ENCODE measurements at regions not wholly inside any gene's neighbourhood (a gene's known extent, or its start where the extent isn't known, plus 50 kb on each side); places are given as distances from the start of the nearest gene placed in this dataset.

DNA sequence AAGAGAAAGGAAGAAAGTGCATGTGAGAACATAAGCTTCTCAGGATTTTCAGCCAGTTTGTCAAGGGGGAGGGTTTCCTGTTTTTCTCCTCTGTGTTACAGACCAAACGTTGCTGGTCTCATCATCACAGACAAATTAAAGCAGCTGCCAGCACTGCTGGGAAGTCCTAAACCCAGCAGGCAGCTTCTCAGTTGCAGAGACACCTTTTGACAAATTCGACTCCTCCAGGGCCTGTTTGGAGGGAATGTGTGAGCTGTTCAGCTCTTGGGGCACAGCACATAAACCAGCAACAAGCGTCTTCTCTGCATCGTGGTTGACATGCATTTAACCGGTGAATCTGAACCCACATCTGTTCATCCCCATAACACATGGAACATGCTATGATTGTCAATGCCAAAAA lies 454.6 kb upstream of the RUNX1 start:
- no peak for TF ChIP-seq HOXA7 (CRISPR knock-in tag; IDR thresholded peaks at IDR 0.05)
- no peak for TF ChIP-seq POLR2A (IDR thresholded peaks at IDR 0.05; ENCODE audit: low read length)
- TF ChIP-seq CHD4 (IDR thresholded peaks at IDR 0.05; ENCODE audit: borderline replicate concordance), result no peak
- TF ChIP-seq ZFP36 (IDR thresholded peaks at IDR 0.05; ENCODE audit: borderline replicate concordance, partially characterized antibody), result no peak
- TF ChIP-seq, protein P1, sequence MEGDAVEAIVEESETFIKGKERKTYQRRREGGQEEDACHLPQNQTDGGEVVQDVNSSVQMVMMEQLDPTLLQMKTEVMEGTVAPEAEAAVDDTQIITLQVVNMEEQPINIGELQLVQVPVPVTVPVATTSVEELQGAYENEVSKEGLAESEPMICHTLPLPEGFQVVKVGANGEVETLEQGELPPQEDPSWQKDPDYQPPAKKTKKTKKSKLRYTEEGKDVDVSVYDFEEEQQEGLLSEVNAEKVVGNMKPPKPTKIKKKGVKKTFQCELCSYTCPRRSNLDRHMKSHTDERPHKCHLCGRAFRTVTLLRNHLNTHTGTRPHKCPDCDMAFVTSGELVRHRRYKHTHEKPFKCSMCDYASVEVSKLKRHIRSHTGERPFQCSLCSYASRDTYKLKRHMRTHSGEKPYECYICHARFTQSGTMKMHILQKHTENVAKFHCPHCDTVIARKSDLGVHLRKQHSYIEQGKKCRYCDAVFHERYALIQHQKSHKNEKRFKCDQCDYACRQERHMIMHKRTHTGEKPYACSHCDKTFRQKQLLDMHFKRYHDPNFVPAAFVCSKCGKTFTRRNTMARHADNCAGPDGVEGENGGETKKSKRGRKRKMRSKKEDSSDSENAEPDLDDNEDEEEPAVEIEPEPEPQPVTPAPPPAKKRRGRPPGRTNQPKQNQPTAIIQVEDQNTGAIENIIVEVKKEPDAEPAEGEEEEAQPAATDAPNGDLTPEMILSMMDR (IDR thresholded peaks at IDR 0.05), result no peak
- TF ChIP-seq, protein P2, sequence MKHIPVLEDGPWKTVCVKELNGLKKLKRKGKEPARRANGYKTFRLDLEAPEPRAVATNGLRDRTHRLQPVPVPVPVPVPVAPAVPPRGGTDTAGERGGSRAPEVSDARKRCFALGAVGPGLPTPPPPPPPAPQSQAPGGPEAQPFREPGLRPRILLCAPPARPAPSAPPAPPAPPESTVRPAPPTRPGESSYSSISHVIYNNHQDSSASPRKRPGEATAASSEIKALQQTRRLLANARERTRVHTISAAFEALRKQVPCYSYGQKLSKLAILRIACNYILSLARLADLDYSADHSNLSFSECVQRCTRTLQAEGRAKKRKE (CRISPR knock-in tag; IDR thresholded peaks at IDR 0.05; ENCODE audit: low read depth), result no peak
- TF ChIP-seq JUN (IDR thresholded peaks at IDR 0.05), result no peak
- no peak for TF ChIP-seq GATA3 (IDR thresholded peaks at IDR 0.05; ENCODE audit: borderline replicate concordance)
- no peak for TF ChIP-seq ZSCAN20 (CRISPR knock-in tag; IDR thresholded peaks at IDR 0.05)

All from A549 (cell line).